Fibroblast of pulmonary artery (primary cell): ENCODE measurements at regions not wholly inside any gene's neighbourhood (a gene's known extent, or its start where the extent isn't known, plus 50 kb on each side); places are given as distances from the start of the nearest gene placed in this dataset.

Experiments used
- DNase-seq: peaks from one replicate; pipeline ENCODE4 v3.0.0-alpha.2; 2010; ENCODE audit warnings: low read depth
- H3K4me3 ChIP-seq: replicated peaks from 2 replicates; pipeline ENCODE4 v1.5.1; 2011; ENCODE audit warnings: low read depth, mild to moderate bottlenecking, control low read depth, low read length, moderate library complexity
- CTCF ChIP-seq: IDR thresholded peaks from 2 replicates; pipeline ENCODE4 v1.5.1; 2011; ENCODE audit warnings: mild to moderate bottlenecking, control low read depth, low read length, inconsistent platforms; ENCODE audit errors: missing control alignments

GRCh38 chr10:1854271-1854670, 116.9 kb upstream of the ADARB2 start:
- H3K4me3 ChIP-seq, result no peak overlapping the region
- DNase-seq, result no peak
- TF ChIP-seq CTCF, result no peak

- no peak overlapping the region for H3K4me3 ChIP-seq
- DNase-seq, result no peak
- TF ChIP-seq CTCF, result no peak
Measured at GRCh38 chr10:1853801-1854200, 116.5 kb upstream of the ADARB2 start.

GRCh38 chr10:1852841-1853240, 115.5 kb upstream of the ADARB2 start:
- no peak for TF ChIP-seq CTCF
- H3K4me3 ChIP-seq, result no peak overlapping the region
- DNase-seq, result no peak

GRCh38 chr10:1851762-1852161, 114.4 kb upstream of the ADARB2 start:
- H3K4me3 ChIP-seq, result no peak overlapping the region
- no peak for DNase-seq
- TF ChIP-seq CTCF, result no peak

- no peak overlapping the region for H3K4me3 ChIP-seq
- TF ChIP-seq CTCF, result no peak
- DNase-seq, result no peak
Measured at GRCh38 chr10:1850971-1851527, 113.7 kb upstream of the ADARB2 start.

GRCh38 chr10:1847361-1847760, 110.0 kb upstream of the ADARB2 start:
- no peak for TF ChIP-seq CTCF
- no peak overlapping the region for H3K4me3 ChIP-seq
- no peak for DNase-seq

GRCh38 chr10:1846032-1846431, 108.7 kb upstream of the ADARB2 start:
- no peak for DNase-seq
- TF ChIP-seq CTCF, result no peak
- no peak overlapping the region for H3K4me3 ChIP-seq
